Uterus (tissue), 2 donors: ENCODE measurements at regions not wholly inside any gene's neighbourhood (a gene's known extent, or its start where the extent isn't known, plus 50 kb on each side); places are given as distances from the start of the nearest gene placed in this dataset.

ENCODE experiments used
- CTCF ChIP-seq, 4 experiments: fragments of 200-600 bp in 2 of 4; fragments of 450-650 bp in 2 of 4; sonication (generic) in 2 of 4; IDR thresholded peaks; one replicate each; pipeline ENCODE4 v1.5.1; 2016 to 2019; ENCODE audit warnings: antibody characterized with exemption in 4 of 4, mild to moderate bottlenecking in 2 of 4, moderate library complexity in 1 of 4
- POLR2A ChIP-seq, 2 donors: fragments of 450-650 bp; IDR thresholded peaks; one replicate each; pipeline ENCODE4 v1.6.1; 2016; ENCODE audit warnings: antibody characterized with exemption in 2 of 2, mild to moderate bottlenecking in 1 of 2, moderate library complexity in 1 of 2

- TF ChIP-seq CTCF (IDR thresholded peaks at IDR 0.05): no peak
- TF ChIP-seq POLR2A (IDR thresholded peaks at IDR 0.05): no peak
These were observed 108.3 kb upstream of the ARSJ start for GRCh38 chr4:114087596-114088230.
